SKM-1 (cell line): ENCODE measurements at regions not wholly inside any gene's neighbourhood (a gene's known extent, or its start where the extent isn't known, plus 50 kb on each side); places are given as distances from the start of the nearest gene placed in this dataset.

Experiments
- DNase-seq: peaks from one replicate; lab custom pipeline; 2025; ENCODE audit not compliant: unreplicated experiment; lab: John Stamatoyannopoulos, UW

DNA sequence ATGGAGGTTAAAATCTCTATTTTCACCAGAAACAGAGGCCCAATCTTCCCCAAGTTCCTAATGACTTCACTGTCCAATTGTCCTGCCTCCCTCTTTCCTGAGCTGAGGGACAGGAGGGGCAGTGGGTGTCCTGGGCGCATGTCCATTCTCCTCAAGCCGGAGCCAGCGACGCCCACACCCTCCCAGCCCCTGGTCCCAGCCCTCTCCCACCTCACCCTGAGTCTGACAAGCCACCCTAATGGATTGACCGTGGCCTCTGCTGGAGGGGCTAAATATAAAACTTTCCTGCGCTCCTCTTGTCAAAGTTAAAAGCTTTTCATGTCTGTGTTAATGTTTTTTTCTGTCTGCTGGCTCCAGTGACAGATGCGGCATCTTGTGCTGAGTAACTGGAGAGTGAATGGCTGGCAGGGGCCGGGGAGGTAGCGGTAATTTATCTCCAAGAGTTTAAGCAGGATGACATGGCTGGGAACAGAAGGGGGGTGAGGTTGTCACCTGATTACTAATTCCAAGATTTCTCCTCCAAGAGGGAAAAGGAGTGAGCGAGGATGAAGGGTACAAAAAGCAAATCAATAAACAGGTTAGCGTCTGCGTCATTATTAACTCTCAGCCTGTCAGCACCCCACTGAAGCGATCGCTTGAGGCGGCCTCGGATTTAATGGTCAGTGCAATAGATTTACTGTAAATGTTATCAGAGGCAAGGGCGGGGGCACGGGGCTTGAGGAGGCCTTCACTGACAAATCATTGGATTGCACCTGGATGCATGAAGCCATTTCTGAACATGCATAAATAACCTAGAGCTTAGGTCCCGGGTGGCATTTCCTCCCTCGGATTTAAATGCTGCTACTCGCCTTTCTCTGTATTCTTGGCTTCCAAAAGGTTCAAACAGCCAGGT, 118.1 kb upstream of the MAFB start:
- DNase-seq = no peak

DNA sequence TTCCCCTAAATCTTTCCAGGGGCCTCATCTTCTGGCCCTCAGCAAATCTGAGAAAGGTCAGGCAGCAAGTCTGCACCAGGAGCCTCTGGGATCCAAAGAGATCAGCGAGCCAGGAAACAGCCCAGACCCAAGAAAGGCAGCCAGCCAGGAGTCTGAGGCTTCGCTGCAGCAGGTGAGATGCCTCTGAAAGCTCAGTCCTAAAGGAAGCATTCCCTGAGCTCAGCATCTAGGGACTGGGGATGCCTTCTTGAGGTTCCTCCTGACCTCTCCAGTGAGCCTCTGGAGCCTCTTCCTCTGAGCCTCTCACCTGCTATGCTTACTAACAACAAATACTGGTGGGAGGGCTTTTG, 118.8 kb upstream of the MAFB start:
- DNase-seq = no peak

DNA sequence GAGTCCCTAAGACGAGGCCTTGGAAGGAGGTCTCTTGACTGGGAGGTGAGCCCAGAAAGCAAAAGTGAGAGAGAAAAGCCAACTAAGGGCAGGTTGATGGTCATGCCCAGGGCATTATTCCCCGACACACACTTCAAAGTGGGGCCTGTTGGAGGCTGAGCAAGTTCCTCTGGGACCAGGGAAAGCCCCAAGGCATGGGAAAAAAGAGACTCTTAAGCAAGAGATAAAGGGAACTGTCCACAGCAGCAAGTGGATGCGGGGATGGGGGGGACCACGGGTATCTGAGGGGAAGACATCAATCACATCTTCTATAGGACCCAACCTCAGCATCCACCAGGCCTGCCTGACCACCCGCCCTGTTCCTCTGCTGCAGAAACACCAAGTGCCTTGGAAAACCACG, 119.9 kb upstream of the MAFB start:
- DNase-seq = no peak

GRCh38 chr20:40809361-40809760, 120.3 kb upstream of the MAFB start:
- no peak for DNase-seq

DNA sequence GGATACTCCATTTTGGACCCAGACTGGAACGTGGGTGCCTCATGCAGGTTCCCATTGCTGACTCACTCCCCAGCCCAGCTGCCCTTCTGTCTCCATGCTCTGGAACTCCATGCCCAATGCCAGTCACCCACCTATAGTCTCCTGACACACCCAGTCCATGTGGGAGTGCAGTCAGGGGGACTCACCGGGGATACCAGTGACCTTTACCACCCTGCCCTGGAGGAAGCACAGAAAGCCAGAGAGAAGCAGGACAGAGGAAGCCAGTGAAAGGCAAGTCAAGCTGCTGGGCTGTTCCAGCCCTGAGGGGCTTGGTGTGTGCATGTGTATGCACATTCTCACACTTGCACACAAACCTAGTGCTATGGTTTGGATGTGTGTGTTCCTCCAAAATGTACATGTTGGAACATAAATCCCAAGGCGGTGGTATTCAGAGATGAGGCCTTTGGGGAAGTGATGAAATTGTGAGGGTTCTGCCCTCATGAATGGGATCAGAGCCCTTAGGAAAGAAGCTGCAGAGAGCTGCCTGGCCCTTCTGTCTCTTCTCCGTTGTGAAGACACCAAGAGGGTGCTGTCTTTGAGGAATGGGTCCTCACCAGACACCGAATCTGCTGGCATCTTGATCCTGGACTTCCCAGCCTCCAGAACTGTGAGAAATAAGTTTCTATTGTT, 121.4 kb upstream of the MAFB start:
- no peak for DNase-seq

DNA sequence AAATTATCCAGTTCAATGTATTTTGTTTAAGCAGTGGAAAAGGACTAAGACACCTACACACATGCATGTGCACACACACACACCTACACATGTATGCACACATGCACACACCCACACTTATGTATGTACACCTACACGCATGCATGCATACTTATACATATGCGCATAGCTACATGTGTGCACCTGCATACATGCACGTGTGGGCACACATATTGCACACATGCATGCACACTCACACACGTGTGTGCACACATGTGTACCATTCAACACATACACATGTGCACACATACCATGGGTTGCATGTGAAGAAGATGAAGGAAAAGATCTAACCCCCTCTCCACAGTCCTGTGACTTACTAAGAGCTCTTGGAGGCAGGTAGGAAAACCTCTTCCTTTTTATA, 122.0 kb upstream of the MAFB start:
- no peak for DNase-seq

DNA sequence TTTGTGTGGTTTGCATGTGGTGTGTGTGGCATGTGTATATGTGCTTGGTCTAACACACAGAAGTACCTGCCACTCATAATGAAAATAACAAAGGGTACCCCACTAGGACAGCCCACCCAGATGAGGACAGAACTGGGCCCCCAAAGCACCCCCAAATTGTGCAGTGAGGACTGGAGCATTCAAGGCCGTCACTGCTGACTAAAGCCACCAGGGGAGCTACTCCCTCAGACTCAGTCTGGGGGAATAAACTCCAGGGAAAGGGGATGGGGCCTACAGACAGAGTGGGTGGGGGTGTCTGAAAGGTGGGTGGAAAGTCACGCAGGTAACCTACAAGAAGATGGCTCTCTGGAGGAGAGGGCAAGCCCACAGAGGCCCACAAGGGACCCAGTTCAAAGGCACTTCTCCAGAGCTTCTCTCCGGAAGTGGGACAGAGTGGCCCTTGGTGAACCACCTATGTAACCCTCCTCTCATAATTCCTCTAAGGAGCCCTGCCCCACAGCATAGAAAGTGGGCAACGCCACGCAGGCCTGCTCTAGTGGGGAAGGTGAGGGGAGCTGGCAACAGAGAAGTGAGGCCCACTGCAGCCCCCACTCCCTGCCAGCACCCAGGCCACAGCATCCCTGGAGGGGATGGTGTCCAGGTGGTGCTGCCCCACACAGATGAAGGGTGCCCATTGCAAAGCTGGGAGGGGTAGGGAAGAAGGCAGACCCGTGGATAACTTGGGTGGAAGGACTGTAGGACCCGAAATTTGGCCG, 122.8 kb upstream of the MAFB start:
- no peak for DNase-seq

GRCh38 chr20:40812415-40812925, 123.4 kb upstream of the MAFB start:
- DNase-seq = no peak

GRCh38 chr20:40813029-40813431, 124.0 kb upstream of the MAFB start:
- no peak for DNase-seq

DNA sequence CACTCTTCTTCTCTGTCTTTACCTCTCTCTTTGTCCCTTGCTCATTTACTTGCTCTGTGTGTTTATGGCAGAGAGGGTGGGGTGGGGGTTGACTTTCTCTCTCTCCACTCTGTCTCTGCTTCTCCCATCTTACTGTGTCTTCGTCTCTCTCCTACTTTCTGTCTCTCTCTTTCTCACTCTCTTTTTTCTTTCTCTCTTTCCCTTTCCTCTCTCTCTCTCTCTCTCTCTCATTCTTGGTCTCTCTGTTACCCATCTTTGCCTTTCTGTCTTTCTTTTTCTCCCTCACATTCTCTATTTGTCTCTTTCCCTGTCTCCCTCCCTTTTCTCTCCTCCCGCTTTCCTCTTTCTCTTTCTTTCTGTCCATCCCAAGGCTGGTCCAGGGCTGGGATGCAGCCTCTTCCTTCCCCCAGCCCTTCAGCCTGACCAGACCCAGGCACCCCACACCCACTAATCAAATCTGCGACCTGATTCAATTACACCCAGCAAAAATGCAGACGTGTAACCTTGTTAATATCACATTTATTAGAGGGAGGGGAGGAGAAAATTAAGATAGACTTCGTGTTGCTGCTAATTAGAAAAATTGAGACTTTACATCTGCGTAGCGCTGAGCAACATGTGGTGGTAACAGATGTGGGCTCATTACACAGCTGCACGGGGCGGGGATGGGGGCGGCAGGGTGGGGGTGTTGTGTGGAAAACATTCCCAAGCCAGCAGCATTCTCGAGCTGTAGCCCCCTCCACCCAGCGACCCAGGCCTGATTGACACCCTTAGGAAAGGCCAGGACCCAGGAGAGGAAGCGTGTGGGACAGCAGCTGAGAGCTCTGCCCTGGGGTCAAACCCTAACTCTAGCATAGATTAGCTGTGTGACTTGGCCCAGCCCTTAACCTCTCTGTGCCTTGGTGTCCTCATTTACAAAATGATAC, 124.9 kb upstream of the MAFB start:
- DNase-seq = no peak

- DNase-seq = no peak
Measured at GRCh38 chr20:40814631-40814960, 125.6 kb upstream of the MAFB start.

GRCh38 chr20:40815156-40816038, 126.4 kb upstream of the MAFB start:
- no peak for DNase-seq

DNA sequence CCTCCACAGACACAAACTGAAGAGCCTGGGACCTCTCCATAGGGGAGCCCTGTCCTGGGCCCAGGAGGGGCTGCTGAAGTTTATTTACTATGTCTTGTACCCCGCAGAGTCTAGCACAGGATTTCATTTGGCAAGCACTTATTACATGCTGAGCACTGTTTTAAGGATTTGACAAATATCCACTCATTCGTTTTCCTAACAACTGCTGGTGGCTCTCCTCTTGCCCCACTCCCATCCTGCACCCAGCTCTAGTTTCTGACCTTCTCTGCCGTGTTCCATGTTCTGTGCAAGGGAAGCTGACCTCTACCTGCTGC, 127.0 kb upstream of the MAFB start:
- DNase-seq = no peak

DNA sequence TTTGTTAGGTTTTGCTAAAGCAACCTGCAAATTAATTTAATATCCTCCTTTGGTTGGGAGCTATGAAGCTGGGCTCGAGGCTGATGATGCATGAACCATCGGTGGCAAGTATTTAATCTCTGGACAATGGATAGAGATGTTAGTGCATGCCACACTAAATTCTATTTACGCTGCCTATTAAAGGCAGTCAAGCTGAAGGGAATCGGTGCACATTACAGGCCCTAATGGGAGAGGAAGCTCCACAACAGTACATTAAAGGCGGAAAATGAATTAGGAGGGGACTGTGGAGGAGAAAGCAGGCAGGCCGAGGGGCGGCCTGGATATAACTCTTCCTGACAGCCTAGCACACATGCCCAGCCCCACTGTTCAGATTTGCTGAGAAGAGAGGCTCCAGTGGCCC, 132.4 kb upstream of the MAFB start:
- DNase-seq = no peak

- no peak for DNase-seq
Measured at GRCh38 chr20:40826699-40827098, 137.7 kb upstream of the MAFB start.

DNA sequence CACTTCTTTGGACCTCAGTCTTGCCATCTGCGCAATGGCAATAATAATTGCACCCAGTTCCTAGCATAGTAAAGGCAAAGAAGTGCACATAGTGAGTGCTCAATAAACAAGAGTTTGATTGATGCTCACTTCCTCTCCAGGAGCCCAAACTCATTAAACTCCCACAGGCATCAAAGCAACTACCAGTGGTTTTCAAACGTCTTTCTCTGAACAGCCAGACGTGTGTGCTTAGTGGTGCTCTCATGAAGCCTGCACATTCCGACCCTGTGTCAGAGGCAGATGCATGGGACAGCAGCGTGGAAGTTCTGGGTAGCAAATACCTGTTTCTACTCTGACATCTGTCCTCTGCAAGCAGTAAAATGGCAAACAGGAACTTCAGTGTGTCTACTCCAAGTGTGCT, 146.3 kb upstream of the MAFB start:
- no peak for DNase-seq

DNA sequence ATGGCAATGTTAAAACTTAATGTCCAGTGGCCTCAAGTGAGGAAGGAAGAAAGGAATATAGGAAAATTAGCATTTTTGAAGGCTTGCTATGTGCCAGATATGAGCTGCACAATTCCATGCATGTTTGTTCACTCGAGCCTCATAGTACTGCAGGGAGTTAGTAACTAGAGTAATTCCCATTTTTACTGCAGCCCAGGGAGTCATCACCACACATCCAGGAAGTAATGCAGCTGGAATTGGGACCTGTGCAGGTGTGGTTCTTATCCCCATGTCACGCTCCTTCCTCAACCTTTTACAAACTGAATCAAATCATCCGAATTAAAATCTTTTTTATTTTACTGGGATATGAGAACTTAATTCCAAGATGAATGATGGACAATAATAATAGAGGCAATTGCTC, 149.5 kb upstream of the MAFB start:
- DNase-seq = no peak

DNA sequence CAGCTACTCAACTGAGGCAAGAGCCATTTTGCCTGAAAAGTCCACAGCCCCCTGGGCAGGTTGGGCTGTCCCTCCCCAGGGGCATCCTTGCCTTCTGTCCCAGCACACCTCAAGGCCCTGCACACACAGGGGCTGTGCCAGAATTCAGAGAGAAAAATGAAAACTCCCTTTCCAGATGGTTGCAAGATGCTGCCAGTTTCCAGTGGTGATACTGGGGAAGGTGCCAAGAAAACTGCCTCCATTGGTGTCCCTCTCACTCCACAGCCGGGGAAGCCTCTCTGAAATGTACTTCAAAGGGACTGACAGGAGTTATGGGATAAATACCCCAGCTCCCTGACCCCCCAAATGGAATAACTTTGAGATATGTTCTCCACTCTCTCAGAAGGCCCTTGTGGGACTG, 154.2 kb upstream of the MAFB start:
- no peak for DNase-seq

DNA sequence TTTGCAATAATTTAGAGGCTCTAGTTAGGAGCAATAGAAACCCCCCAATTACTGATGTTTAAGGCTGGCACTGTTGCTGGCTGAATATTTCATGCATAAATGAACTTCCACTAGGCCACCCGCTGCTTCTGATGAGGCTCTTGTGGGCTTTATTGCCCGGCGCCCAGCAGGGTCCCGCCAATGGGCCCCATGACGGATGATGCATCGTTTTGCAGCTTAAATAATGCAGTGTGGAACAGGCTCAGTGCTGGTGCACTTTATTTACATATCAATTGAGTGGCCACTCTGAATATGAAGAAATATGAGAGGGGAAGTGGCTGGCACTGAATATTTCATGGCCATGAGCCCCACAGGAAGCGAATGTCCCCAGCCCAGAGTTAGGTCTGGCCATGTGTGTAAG, 155.3 kb upstream of the MAFB start:
- DNase-seq = no peak

GRCh38 chr20:40848096-40848495, 159.1 kb upstream of the MAFB start:
- DNase-seq = no peak
